GM12801 (cell line): ENCODE measurements at regions not wholly inside any gene's neighbourhood (a gene's known extent, or its start where the extent isn't known, plus 50 kb on each side); places are given as distances from the start of the nearest gene placed in this dataset.

Experiments used
- CTCF ChIP-seq: IDR thresholded peaks from one replicate; pipeline ENCODE4 v1.5.1; 2011; ENCODE audit warnings: control low read depth; ENCODE audit not compliant: insufficient read length; ENCODE audit errors: extremely low read depth

GRCh38 chr7:25476863-25477499 lies 248.7 kb upstream of the NPVF start:
- TF ChIP-seq CTCF = no peak

GRCh38 chr7:25478925-25479324 lies 250.6 kb upstream of the NPVF start:
- TF ChIP-seq CTCF = no peak

GRCh38 chr7:25481891-25482290 lies 253.6 kb upstream of the NPVF start:
- TF ChIP-seq CTCF = no peak

- no peak for TF ChIP-seq CTCF
Observed at GRCh38 chr7:25482631-25483030, 254.3 kb upstream of the NPVF start.

GRCh38 chr7:25485026-25485425 lies 256.7 kb upstream of the NPVF start:
- no peak for TF ChIP-seq CTCF

GRCh38 chr7:25486656-25487055 lies 258.4 kb upstream of the NPVF start:
- TF ChIP-seq CTCF = no peak

- no peak for TF ChIP-seq CTCF
Observed at GRCh38 chr7:25493805-25494366, 265.6 kb upstream of the NPVF start.
